Smooth muscle cell (in vitro differentiated cells): ENCODE measurements at regions not wholly inside any gene's neighbourhood (a gene's known extent, or its start where the extent isn't known, plus 50 kb on each side); places are given as distances from the start of the nearest gene placed in this dataset.

Experiments used
- DNase-seq: peaks from one replicate; lab custom pipeline; 2025; ENCODE audit not compliant: unreplicated experiment; lab: John Stamatoyannopoulos, UW
- H2AFZ ChIP-seq: fragments of 200-600 bp; sonication (generic); 2 replicates; pipeline ENCODE4 v1.6.0; 2016; ENCODE audit warnings: antibody characterized with exemption, low read depth, mild to moderate bottlenecking
- H3F3A ChIP-seq: fragments of 200-600 bp; sonication (generic); 2 replicates; pipeline ENCODE4 v1.6.0; 2017; ENCODE audit warnings: antibody characterized with exemption, low read depth
- H3K27ac ChIP-seq: fragments of 200-600 bp; sonication (generic); 2 replicates; pipeline ENCODE4 v1.5.1; 2016; ENCODE audit warnings: low read depth, mild to moderate bottlenecking
- H3K27me3 ChIP-seq: fragments of 200-600 bp; sonication (generic); 2 replicates; pipeline ENCODE4 v1.6.1; 2016; ENCODE audit warnings: low read depth, mild to moderate bottlenecking
- H3K36me3 ChIP-seq: fragments of 200-600 bp; sonication (generic); 2 replicates; pipeline ENCODE4 v1.5.1; 2016; ENCODE audit warnings: low read depth
- H3K4me1 ChIP-seq: fragments of 200-600 bp; sonication (generic); 2 replicates; pipeline ENCODE4 v1.5.1; 2016; ENCODE audit warnings: low read depth
- H3K4me2 ChIP-seq: fragments of 200-600 bp; sonication (generic); 2 replicates; pipeline ENCODE4 v1.6.0; 2016; ENCODE audit warnings: mild to moderate bottlenecking
- H3K4me3 ChIP-seq: fragments of 200-600 bp; sonication (generic); 2 replicates; pipeline ENCODE4 v1.5.1; 2016; ENCODE audit warnings: mild to moderate bottlenecking
- H3K79me2 ChIP-seq: fragments of 200-600 bp; sonication (generic); 2 replicates; pipeline ENCODE4 v1.6.0; 2016; ENCODE audit warnings: low read depth, mild to moderate bottlenecking
- H3K9ac ChIP-seq: fragments of 200-600 bp; sonication (generic); 2 replicates; pipeline ENCODE4 v1.6.0; 2016; ENCODE audit warnings: low read depth
- H3K9me3 ChIP-seq: fragments of 200-600 bp; sonication (generic); replicated peaks from 2 replicates; pipeline ENCODE4 v1.5.1; 2016; ENCODE audit warnings: low read depth
- H4K20me1 ChIP-seq: fragments of 200-600 bp; sonication (generic); 2 replicates; pipeline ENCODE4 v1.6.0; 2016; ENCODE audit warnings: low read depth
- CTCF ChIP-seq: fragments of 200-600 bp; sonication (generic); IDR thresholded peaks from 2 replicates; pipeline ENCODE4 v1.5.1; 2017; ENCODE audit warnings: borderline replicate concordance, mild to moderate bottlenecking, antibody characterized with exemption; ENCODE audit not compliant: insufficient read depth, poor library complexity, severe bottlenecking
- WGBS: methylation state at CpG from one replicate; pipeline ENCODE4 v1.1.7; 2016; ENCODE audit warnings: low lambda C conversion rate; 5-methylcytosine and 5-hydroxymethylcytosine counted together

- Histone ChIP-seq H3K36me3 (no peaks in the 10 kb centered on the region), H2AFZ (no peak overlapping the region), H3K9me3 (no peaks in the 10 kb centered on the region), H3K27ac (no peak overlapping the region), H3K4me3 (no peak overlapping the region), H3F3A (no peaks in the 10 kb centered on the region), H3K4me1 (no peaks in the 10 kb centered on the region), H3K79me2 (no peaks in the 10 kb centered on the region), H4K20me1 (no peaks in the 10 kb centered on the region), H3K4me2 (no peak overlapping the region), H3K9ac (no peak overlapping the region), H3K27me3 (no peaks in the 10 kb centered on the region)
- 82% methylated on average over 5 of the region's 5 CpGs for WGBS
- no peak for DNase-seq
- no peak for TF ChIP-seq CTCF
Observed at GRCh38 chr6:156474507-156475120, 302.6 kb upstream of the ARID1B start.

GRCh38 chr6:156471000-156471399 is 306.2 kb upstream of the ARID1B start:
- Histone ChIP-seq H3K79me2 (no peaks in the 10 kb centered on the region), H3K4me2 (no peak overlapping the region), H3K27me3 (no peaks in the 10 kb centered on the region), H3K36me3 (no peaks in the 10 kb centered on the region), H3F3A (no peaks in the 10 kb centered on the region), H4K20me1 (no peaks in the 10 kb centered on the region), H3K4me3 (no peak overlapping the region), H3K9me3 (no peaks in the 10 kb centered on the region), H3K9ac (no peak overlapping the region), H3K4me1 (no peaks in the 10 kb centered on the region), H3K27ac (no peak overlapping the region), H2AFZ (no peak overlapping the region)
- DNase-seq: no peak
- no peak for TF ChIP-seq CTCF

- H3K79me2 ChIP-seq: no peaks in the 10 kb centered on the region
- DNase-seq: no peak
- H4K20me1 ChIP-seq: no peaks in the 10 kb centered on the region
- H3K36me3 ChIP-seq: no peaks in the 10 kb centered on the region
- TF ChIP-seq CTCF: no peak
- no peak overlapping the region for H2AFZ ChIP-seq
- no peak overlapping the region for H3K4me2 ChIP-seq
- no peaks in the 10 kb centered on the region for H3F3A ChIP-seq
- H3K4me1 ChIP-seq: no peaks in the 10 kb centered on the region
- 80% methylated on average over 7 of the region's 7 CpGs for WGBS
- H3K27ac ChIP-seq: no peak overlapping the region
- no peak overlapping the region for H3K9ac ChIP-seq
- no peaks in the 10 kb centered on the region for H3K9me3 ChIP-seq
- H3K4me3 ChIP-seq: no peak overlapping the region
- no peaks in the 10 kb centered on the region for H3K27me3 ChIP-seq
Observed at GRCh38 chr6:156464100-156464878, 312.9 kb upstream of the ARID1B start.

- Histone ChIP-seq H3K4me1 (peaks cover 5% of the 10 kb centered on the region), H3F3A (no peaks in the 10 kb centered on the region), H2AFZ (no peak overlapping the region), H3K9me3 (no peaks in the 10 kb centered on the region), H3K79me2 (no peaks in the 10 kb centered on the region), H3K27ac (no peak overlapping the region), H3K36me3 (no peaks in the 10 kb centered on the region), H4K20me1 (no peaks in the 10 kb centered on the region), H3K27me3 (no peaks in the 10 kb centered on the region), H3K4me2 (no peak overlapping the region), H3K4me3 (no peak overlapping the region), H3K9ac (no peak overlapping the region)
- WGBS: 87% methylated on average over 2 of the region's 2 CpGs
- TF ChIP-seq CTCF: no peak
- DNase-seq: no peak
Observed at GRCh38 chr6:156461647-156462046, 315.5 kb upstream of the ARID1B start.
